ENCODE measurements at regions not wholly inside any gene's neighbourhood (a gene's known extent, or its start where the extent isn't known, plus 50 kb on each side); places are given as distances from the start of the nearest gene placed in this dataset.

- Histone ChIP-seq H3K36me3 (ENCODE audit: control insufficient read depth, insufficient read depth, low read length) (no peaks in the 10 kb centered on the region), H3K27me3 (ENCODE audit: control insufficient read depth, insufficient read depth, low read length) (peaks cover 4% of the 10 kb centered on the region), H3K4me3 (ENCODE audit: low read depth, low read length) (no peak overlapping the region)
- no peak for FAIRE-seq
- TF ChIP-seq CTCF (IDR thresholded peaks at IDR 0.05; ENCODE audit: insufficient read depth, low read length, severe bottlenecking) = no peak
- DNase-seq (ENCODE audit: low read depth) = no peak
Observed at GRCh38 chr2:217461674-217462073, 541.1 kb downstream of the TNS1 start.

DNA sequence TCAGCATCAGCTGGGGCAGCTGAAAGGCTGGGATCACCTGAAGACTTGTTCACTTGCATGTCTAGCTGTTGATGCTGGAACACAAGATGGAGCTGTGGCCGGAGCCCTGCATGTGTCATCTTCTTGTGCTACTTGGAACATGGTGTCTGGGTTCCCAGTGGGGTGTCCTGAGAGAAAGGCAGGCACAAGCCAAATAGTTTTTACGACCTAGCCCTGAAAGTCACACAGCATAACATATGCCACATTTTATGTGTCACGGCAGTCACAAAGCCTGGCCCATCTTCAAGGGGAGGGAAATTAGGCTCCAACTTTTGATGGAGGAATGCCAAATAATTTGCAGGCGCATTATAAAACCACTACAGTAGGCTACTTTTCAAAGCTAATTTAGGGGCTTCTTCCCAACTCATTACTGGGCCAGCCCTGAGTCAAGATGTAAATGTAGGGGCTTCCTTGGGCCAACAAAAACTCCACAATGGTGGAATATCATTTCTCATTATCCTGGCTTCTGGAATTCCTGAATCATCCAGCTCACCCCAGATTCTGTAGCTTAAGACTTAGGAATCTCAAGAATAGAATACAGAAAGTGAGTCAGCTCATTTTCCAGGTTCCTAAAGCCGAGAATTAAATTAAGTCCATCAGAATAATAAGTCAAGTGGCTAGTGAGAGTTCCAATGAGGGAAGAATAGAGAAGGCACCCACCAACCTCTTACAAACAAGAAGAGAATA is 543.0 kb downstream of the TNS1 start:
- H3K4me3 ChIP-seq (ENCODE audit: low read depth, low read length) = no peak overlapping the region
- no peak for FAIRE-seq

DNA sequence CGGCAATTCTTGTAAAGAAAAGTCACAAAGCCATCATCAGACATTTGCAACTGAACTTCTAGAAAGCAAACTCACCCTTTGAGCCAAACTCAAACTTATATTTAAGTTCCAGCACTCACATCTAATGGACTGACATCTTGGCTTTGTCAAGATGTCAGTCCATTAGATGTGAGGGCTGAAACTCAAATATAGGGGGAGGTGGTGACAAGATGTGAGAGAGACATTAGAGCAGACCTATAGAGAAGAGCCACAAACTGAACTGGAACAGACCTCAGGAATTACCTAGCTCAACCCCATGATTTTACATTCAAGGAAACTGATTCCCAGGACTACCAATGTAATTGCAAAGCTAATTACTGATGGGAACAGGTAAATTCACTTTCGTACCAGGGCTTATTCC is 543.8 kb downstream of the TNS1 start:
- TF ChIP-seq CTCF (IDR thresholded peaks at IDR 0.05; ENCODE audit: insufficient read depth, low read length, severe bottlenecking) = no peak
- H3K4me3 ChIP-seq (ENCODE audit: low read depth, low read length) = no peak overlapping the region
- H3K27me3 ChIP-seq (ENCODE audit: control insufficient read depth, insufficient read depth, low read length) = peaks cover 4% of the 10 kb centered on the region
- FAIRE-seq = no peak
- H3K36me3 ChIP-seq (ENCODE audit: control insufficient read depth, insufficient read depth, low read length) = no peaks in the 10 kb centered on the region
- DNase-seq (ENCODE audit: low read depth) = no peak

More for the DNA sequence above, 543.0 kb downstream of the TNS1 start:
- no peak for TF ChIP-seq CTCF (IDR thresholded peaks at IDR 0.05; ENCODE audit: insufficient read depth, low read length, severe bottlenecking)
- Histone ChIP-seq H3K27me3 (ENCODE audit: control insufficient read depth, insufficient read depth, low read length) (peaks cover 4% of the 10 kb centered on the region), H3K36me3 (ENCODE audit: control insufficient read depth, insufficient read depth, low read length) (no peaks in the 10 kb centered on the region)
- no peak for DNase-seq (ENCODE audit: low read depth)

- Histone ChIP-seq H3K4me3 (ENCODE audit: low read depth, low read length) (no peak overlapping the region), H3K27me3 (ENCODE audit: control insufficient read depth, insufficient read depth, low read length) (peaks cover 4% of the 10 kb centered on the region), H3K36me3 (ENCODE audit: control insufficient read depth, insufficient read depth, low read length) (no peaks in the 10 kb centered on the region)
- DNase-seq (ENCODE audit: low read depth) (no peak), FAIRE-seq (no peak)
- TF ChIP-seq CTCF (IDR thresholded peaks at IDR 0.05; ENCODE audit: insufficient read depth, low read length, severe bottlenecking) = no peak
Observed at GRCh38 chr2:217456016-217456415, 546.8 kb downstream of the TNS1 start.

- Histone ChIP-seq H3K36me3 (ENCODE audit: control insufficient read depth, insufficient read depth, low read length) (no peaks in the 10 kb centered on the region), H3K27me3 (ENCODE audit: control insufficient read depth, insufficient read depth, low read length) (no peaks in the 10 kb centered on the region), H3K4me3 (ENCODE audit: low read depth, low read length) (no peak overlapping the region)
- FAIRE-seq (no peak), DNase-seq (ENCODE audit: low read depth) (no peak)
- no peak for TF ChIP-seq CTCF (IDR thresholded peaks at IDR 0.05; ENCODE audit: insufficient read depth, low read length, severe bottlenecking)
Observed at GRCh38 chr2:217452928-217453327, 549.9 kb downstream of the TNS1 start.

GRCh38 chr2:217451666-217452065 is 551.1 kb downstream of the TNS1 start:
- no peak for TF ChIP-seq CTCF (IDR thresholded peaks at IDR 0.05; ENCODE audit: insufficient read depth, low read length, severe bottlenecking)

More at GRCh38 chr2:217451666-217452065, 551.1 kb downstream of the TNS1 start:
- DNase-seq (ENCODE audit: low read depth) = peak; percentile 27
- no peak overlapping the region for H3K4me3 ChIP-seq (ENCODE audit: low read depth, low read length)
- no peaks in the 10 kb centered on the region for H3K27me3 ChIP-seq (ENCODE audit: control insufficient read depth, insufficient read depth, low read length)
- H3K36me3 ChIP-seq (ENCODE audit: control insufficient read depth, insufficient read depth, low read length) = no peaks in the 10 kb centered on the region
- FAIRE-seq = no peak

All from bronchial epithelial cell (primary cell).